MCF 10A (cell line): ENCODE measurements at regions not wholly inside any gene's neighbourhood (a gene's known extent, or its start where the extent isn't known, plus 50 kb on each side); places are given as distances from the start of the nearest gene placed in this dataset.

Experiments used
- BruUV-seq: library from RNA; stranded (reverse); fragments of 400-500 nt; replicated peaks from 2 replicates; lab custom pipeline; 2021; lab: Mats Ljungman, UMichigan
- CTCF ChIA-PET: fragments of 300-600 bp; sonication (Branson Sonifier 250); formaldehyde crosslinking; extraction: SDS; loops from one replicate; lab custom pipeline; 2021; ENCODE audit warnings: antibody characterized with exemption, inconsistent platforms; lab: Yijun Ruan, JAX
- POLR2A ChIA-PET: fragments of 300-600, 350-650 bp; sonication (Branson Sonifier 250); formaldehyde crosslinking; extraction: SDS; loops from one replicate; lab custom pipeline; 2020; ENCODE audit warnings: antibody characterized with exemption, inconsistent platforms; lab: Yijun Ruan, JAX
- DNase-seq: peaks from one replicate; pipeline ENCODE4 v3.0.0-alpha.2; 2018; ENCODE audit not compliant: unreplicated experiment
- H3K27ac Mint-ChIP-seq: one replicate; pipeline ENCODE4 v1.8.0; 2022; ENCODE audit warnings: mild to moderate bottlenecking, low read depth, mixed read lengths; ENCODE audit not compliant: unreplicated experiment
- H3K27me3 Mint-ChIP-seq: one replicate; pipeline ENCODE4 v1.8.0; 2022; ENCODE audit warnings: mixed read lengths; ENCODE audit not compliant: insufficient read depth, unreplicated experiment
- H3K36me3 Mint-ChIP-seq: one replicate; pipeline ENCODE4 v1.8.0; 2022; ENCODE audit warnings: mild to moderate bottlenecking, moderate library complexity, mixed read lengths; ENCODE audit not compliant: insufficient read depth, unreplicated experiment
- H3K4me1 Mint-ChIP-seq: one replicate; pipeline ENCODE4 v1.8.0; 2022; ENCODE audit warnings: mixed read lengths; ENCODE audit not compliant: insufficient read depth, unreplicated experiment
- H3K4me3 Mint-ChIP-seq: one replicate; pipeline ENCODE4 v1.8.0; 2022; ENCODE audit warnings: mild to moderate bottlenecking, moderate library complexity, mixed read lengths; ENCODE audit not compliant: unreplicated experiment
- H3K9me3 Mint-ChIP-seq: one replicate; pipeline ENCODE4 v1.8.0; 2022; ENCODE audit warnings: mixed read lengths; ENCODE audit not compliant: unreplicated experiment
- intact Hi-C: fragments of 100-400 bp; cut with micrococcal nuclease; formaldehyde crosslinking; loops from 2 replicates; pipeline ENCODE4 v1.14.1; 2022
- TF ChIP-seq, protein P1 (sequence below): fragments of 200-600 bp; IDR thresholded peaks from one replicate; pipeline ENCODE4 v1.8.0; 2022; ENCODE audit warnings: antibody characterized with exemption, mild to moderate bottlenecking; ENCODE audit not compliant: unreplicated experiment

DNA sequence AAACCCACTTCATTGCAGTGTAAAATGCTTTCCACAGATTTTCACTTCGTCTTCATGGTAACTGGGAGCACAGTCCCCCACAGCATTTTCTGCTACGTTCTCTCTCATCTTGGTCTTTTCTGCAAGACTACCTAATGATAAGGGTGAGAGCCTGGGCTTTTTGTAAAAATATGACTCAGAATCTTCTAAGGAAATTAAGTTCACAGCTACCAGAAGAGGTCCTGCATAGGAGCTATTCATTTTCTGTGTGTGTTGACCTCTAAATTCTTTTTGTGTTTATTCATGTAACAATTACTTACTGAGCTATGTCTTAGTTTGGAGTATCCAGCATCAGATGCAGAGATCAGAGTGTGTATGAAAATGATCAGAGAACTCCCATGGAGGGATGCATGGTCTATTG is 192.2 kb downstream of the CPEB2 start:
- ChIA-PET CTCF (no interaction called here), POLR2A (no interaction called here)
- DNase-seq = no peak
- BruUV-seq = no TSS peak
- no peak overlapping the region for H3K27ac Mint-ChIP-seq
- H3K27me3 Mint-ChIP-seq = no peaks in the 10 kb centered on the region
- H3K4me1 Mint-ChIP-seq = no peaks in the 10 kb centered on the region
- intact Hi-C loops = no loop called here
- H3K9me3 Mint-ChIP-seq = no peaks in the 10 kb centered on the region
- H3K4me3 Mint-ChIP-seq = no peak overlapping the region
- TF ChIP-seq, protein P1, sequence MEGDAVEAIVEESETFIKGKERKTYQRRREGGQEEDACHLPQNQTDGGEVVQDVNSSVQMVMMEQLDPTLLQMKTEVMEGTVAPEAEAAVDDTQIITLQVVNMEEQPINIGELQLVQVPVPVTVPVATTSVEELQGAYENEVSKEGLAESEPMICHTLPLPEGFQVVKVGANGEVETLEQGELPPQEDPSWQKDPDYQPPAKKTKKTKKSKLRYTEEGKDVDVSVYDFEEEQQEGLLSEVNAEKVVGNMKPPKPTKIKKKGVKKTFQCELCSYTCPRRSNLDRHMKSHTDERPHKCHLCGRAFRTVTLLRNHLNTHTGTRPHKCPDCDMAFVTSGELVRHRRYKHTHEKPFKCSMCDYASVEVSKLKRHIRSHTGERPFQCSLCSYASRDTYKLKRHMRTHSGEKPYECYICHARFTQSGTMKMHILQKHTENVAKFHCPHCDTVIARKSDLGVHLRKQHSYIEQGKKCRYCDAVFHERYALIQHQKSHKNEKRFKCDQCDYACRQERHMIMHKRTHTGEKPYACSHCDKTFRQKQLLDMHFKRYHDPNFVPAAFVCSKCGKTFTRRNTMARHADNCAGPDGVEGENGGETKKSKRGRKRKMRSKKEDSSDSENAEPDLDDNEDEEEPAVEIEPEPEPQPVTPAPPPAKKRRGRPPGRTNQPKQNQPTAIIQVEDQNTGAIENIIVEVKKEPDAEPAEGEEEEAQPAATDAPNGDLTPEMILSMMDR = no peak
- H3K36me3 Mint-ChIP-seq = no peaks in the 10 kb centered on the region

DNA sequence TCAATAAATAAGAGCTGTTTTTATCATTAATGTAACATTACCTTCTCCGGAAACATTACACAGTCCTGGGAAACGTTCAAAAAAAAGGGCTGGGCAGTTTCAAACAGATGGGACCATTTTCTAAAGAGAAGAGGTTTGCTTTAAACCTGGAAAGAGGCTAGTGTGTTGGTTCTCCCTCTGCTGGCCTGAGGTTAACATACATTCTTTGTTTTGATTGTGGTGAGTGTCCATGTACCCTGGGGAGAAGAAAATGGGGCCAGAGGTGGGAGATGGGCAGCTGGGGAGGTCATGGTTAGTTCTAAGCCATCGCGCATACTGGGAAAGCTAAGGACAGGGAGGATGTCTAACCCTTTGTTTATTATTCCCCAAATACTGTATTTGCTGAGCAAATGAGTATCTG is 194.7 kb downstream of the CPEB2 start:
- TF ChIP-seq, protein P1 = peak; percentile 31
- BruUV-seq = no TSS peak
- H3K27me3 Mint-ChIP-seq = no peaks in the 10 kb centered on the region
- ChIA-PET CTCF (interaction anchor here (0.6 to 1.6 kb wide), 16 partner anchors 11 to 1543 kb away, joined by 3 to 6 read pairs (median 4); no protein-coding TSS in a partner anchor), POLR2A (interaction anchor here (0.6 to 1.3 kb wide), 3 partner anchors 10 to 189 kb away, joined by 3 to 4 read pairs (median 3); no protein-coding TSS in a partner anchor)
- no peak overlapping the region for H3K27ac Mint-ChIP-seq
- peaks cover 7% of the 10 kb centered on the region for H3K36me3 Mint-ChIP-seq
- no peaks in the 10 kb centered on the region for H3K9me3 Mint-ChIP-seq
- intact Hi-C loops = no loop called here
- peak; percentile 30 for DNase-seq
- no peak overlapping the region for H3K4me3 Mint-ChIP-seq
- H3K4me1 Mint-ChIP-seq = no peaks in the 10 kb centered on the region

DNA sequence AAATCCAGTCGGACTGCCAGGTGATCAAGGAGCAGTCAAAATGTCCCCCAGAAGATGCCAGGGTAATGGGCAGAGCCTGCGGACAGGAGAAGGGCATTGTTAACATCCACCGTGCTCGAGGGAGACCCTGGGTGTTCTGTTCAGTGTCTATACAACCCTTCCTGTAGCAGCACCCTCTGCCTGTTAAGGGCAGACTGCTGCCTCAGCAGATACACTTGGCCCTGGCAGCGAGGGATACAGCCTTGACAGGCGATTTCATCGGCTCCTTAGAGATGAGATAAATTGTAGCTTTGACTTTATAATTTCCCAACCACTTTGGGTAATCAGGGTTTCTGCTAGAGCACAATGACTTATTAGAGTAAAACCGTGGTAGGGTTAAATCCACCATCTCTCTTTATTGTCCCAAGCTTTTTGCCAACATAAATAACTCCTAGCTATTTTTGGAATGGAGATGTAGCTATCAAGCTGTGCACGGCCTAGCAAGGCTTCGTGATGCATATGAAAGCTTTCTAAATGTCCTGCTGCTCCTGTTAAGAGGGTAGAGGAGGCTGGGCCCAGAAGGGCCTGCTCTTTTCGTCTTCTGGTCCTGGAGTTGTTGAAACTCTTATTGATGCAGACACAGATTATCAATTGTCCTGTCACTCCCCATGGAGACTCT is 195.9 kb downstream of the CPEB2 start:
- BruUV-seq = no TSS peak
- Mint-ChIP-seq H3K36me3 (peaks cover 7% of the 10 kb centered on the region), H3K27ac (no peak overlapping the region), H3K4me3 (no peak overlapping the region), H3K9me3 (no peaks in the 10 kb centered on the region), H3K27me3 (no peaks in the 10 kb centered on the region), H3K4me1 (no peaks in the 10 kb centered on the region)
- POLR2A ChIA-PET = no interaction called here
- CTCF ChIA-PET = interaction anchor here (0.6 to 0.9 kb wide), 2 partner anchors 104 to 1544 kb away, joined by 3 read pairs; no protein-coding TSS in a partner anchor
- TF ChIP-seq, protein P1 = no peak
- no peak for DNase-seq
- intact Hi-C loops = no loop called here

DNA sequence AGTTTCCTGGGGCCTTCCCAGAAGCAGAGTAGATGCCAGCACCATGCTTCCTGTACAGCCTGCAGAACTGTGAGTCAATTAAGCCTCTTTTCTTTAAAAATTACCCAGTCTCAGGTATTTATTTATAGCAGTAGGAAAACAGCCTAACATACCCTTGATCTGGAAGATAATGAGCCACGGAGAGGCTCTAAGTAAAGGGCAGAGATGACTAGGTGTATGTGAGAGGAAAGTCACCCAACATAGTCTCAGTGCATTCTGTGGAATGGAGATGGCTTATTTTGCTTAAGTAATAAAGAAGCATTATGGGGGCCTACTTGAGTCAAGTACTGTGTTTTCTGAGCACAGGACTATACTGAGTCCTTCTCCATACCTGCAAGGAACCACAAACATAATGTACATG is 199.5 kb downstream of the CPEB2 start:
- Mint-ChIP-seq H3K4me3 (no peak overlapping the region), H3K27ac (no peak overlapping the region), H3K4me1 (no peaks in the 10 kb centered on the region), H3K27me3 (no peaks in the 10 kb centered on the region), H3K9me3 (peaks cover 13% of the 10 kb centered on the region), H3K36me3 (peaks cover 7% of the 10 kb centered on the region)
- intact Hi-C loops = no loop called here
- ChIA-PET POLR2A (no interaction called here), CTCF (interaction anchor here (1.0 kb wide), 1 partner anchor 30 kb away, joined by 3 read pairs; no protein-coding TSS in a partner anchor)
- TF ChIP-seq, protein P1 = no peak
- DNase-seq = no peak
- no TSS peak for BruUV-seq
